BE2C (cell line): ENCODE measurements at regions not wholly inside any gene's neighbourhood (a gene's known extent, or its start where the extent isn't known, plus 50 kb on each side); places are given as distances from the start of the nearest gene placed in this dataset.

Source experiments
- DNase-seq: peaks from one replicate; pipeline ENCODE4 v3.0.0-alpha.2; 2020
- H3K27me3 ChIP-seq: fragments of 250-450 bp; sonication (Bioruptor Pico); 2 replicates; pipeline ENCODE4 v1.5.1; 2020; ENCODE audit warnings: mild to moderate bottlenecking
- H3K36me3 ChIP-seq: fragments of 250-450 bp; sonication (Bioruptor Pico); 2 replicates; pipeline ENCODE4 v1.5.1; 2020; ENCODE audit warnings: mild to moderate bottlenecking
- H3K4me1 ChIP-seq: fragments of 250-450 bp; sonication (Bioruptor Pico); 2 replicates; pipeline ENCODE4 v1.5.1; 2020
- H3K4me3 ChIP-seq: 2 replicates; pipeline ENCODE4 v1.5.1; 2011; ENCODE audit warnings: low read depth, low read length
- H3K9me3 ChIP-seq: fragments of 250-450 bp; sonication (Bioruptor Pico); 2 replicates; pipeline ENCODE4 v1.5.1; 2020
- CTCF ChIP-seq: IDR thresholded peaks from 2 replicates; pipeline ENCODE4 v1.5.1; 2012; ENCODE audit warnings: mild to moderate bottlenecking, low read depth, low read length

GRCh38 chr13:90958866-90959265, 388.6 kb upstream of the MIR17HG start:
- H3K4me1 ChIP-seq: no peaks in the 10 kb centered on the region
- H3K4me3 ChIP-seq: no peak overlapping the region

GRCh38 chr13:90968166-90968904, 379.2 kb upstream of the MIR17HG start:
- H3K4me1 ChIP-seq: no peaks in the 10 kb centered on the region
- no peaks in the 10 kb centered on the region for H3K9me3 ChIP-seq
- no peaks in the 10 kb centered on the region for H3K27me3 ChIP-seq
- H3K36me3 ChIP-seq: no peaks in the 10 kb centered on the region
- peak; percentile 48 for DNase-seq
- H3K4me3 ChIP-seq: no peak overlapping the region
- peak; percentile 72 for TF ChIP-seq CTCF

More at GRCh38 chr13:90958866-90959265, 388.6 kb upstream of the MIR17HG start:
- TF ChIP-seq CTCF: no peak
- Histone ChIP-seq H3K27me3 (no peaks in the 10 kb centered on the region), H3K9me3 (no peaks in the 10 kb centered on the region), H3K36me3 (no peaks in the 10 kb centered on the region)
- DNase-seq: no peak

GRCh38 chr13:90974249-90974975, 373.1 kb upstream of the MIR17HG start:
- Histone ChIP-seq H3K27me3 (no peaks in the 10 kb centered on the region), H3K4me3 (no peak overlapping the region), H3K36me3 (no peaks in the 10 kb centered on the region), H3K4me1 (no peaks in the 10 kb centered on the region), H3K9me3 (no peaks in the 10 kb centered on the region)
- no peak for TF ChIP-seq CTCF
- no peak for DNase-seq

GRCh38 chr13:90979059-90979458, 368.4 kb upstream of the MIR17HG start:
- Histone ChIP-seq H3K36me3 (no peaks in the 10 kb centered on the region), H3K27me3 (no peaks in the 10 kb centered on the region), H3K9me3 (no peaks in the 10 kb centered on the region), H3K4me3 (no peak overlapping the region), H3K4me1 (no peaks in the 10 kb centered on the region)
- no peak for DNase-seq
- TF ChIP-seq CTCF: no peak

- Histone ChIP-seq H3K27me3 (no peaks in the 10 kb centered on the region), H3K4me3 (no peak overlapping the region), H3K4me1 (no peaks in the 10 kb centered on the region), H3K9me3 (no peaks in the 10 kb centered on the region), H3K36me3 (no peaks in the 10 kb centered on the region)
- DNase-seq: no peak
- TF ChIP-seq CTCF: no peak
Observed at GRCh38 chr13:90984756-90985155, 362.7 kb upstream of the MIR17HG start.

GRCh38 chr13:90995001-90995400, 352.5 kb upstream of the MIR17HG start:
- Histone ChIP-seq H3K4me3 (no peak overlapping the region), H3K9me3 (no peaks in the 10 kb centered on the region), H3K36me3 (no peaks in the 10 kb centered on the region), H3K4me1 (no peaks in the 10 kb centered on the region), H3K27me3 (no peaks in the 10 kb centered on the region)
- no peak for TF ChIP-seq CTCF
- no peak for DNase-seq
